ENCODE measurements at regions not wholly inside any gene's neighbourhood (a gene's known extent, or its start where the extent isn't known, plus 50 kb on each side); places are given as distances from the start of the nearest gene placed in this dataset.

- no peak for DNase-seq (ENCODE audit: low spot score)
Observed at GRCh38 chr13:75936791-75937190, 300.7 kb downstream of the LMO7 start.

GRCh38 chr13:75935805-75936204 lies 299.7 kb downstream of the LMO7 start:
- DNase-seq (ENCODE audit: low spot score) = no peak

GRCh38 chr13:75934889-75935288 lies 298.8 kb downstream of the LMO7 start:
- DNase-seq (ENCODE audit: low spot score) = peak; percentile 8

- no peak for DNase-seq (ENCODE audit: low spot score)
Observed at GRCh38 chr13:75932636-75933035, 296.5 kb downstream of the LMO7 start.

GRCh38 chr13:75931116-75931515 lies 295.0 kb downstream of the LMO7 start:
- DNase-seq (ENCODE audit: low spot score) = no peak

- DNase-seq (ENCODE audit: low spot score) = no peak
Observed at GRCh38 chr13:75929076-75929475, 292.9 kb downstream of the LMO7 start.

GRCh38 chr13:75927183-75927669 lies 291.1 kb downstream of the LMO7 start:
- DNase-seq (ENCODE audit: low spot score) = no peak

GRCh38 chr13:75920536-75920935 lies 284.4 kb downstream of the LMO7 start:
- no peak for DNase-seq (ENCODE audit: low spot score)

- DNase-seq (ENCODE audit: low spot score) = no peak
Observed at GRCh38 chr13:75919660-75920199, 283.6 kb downstream of the LMO7 start.

- DNase-seq (ENCODE audit: low spot score) = no peak
Observed at GRCh38 chr13:75915066-75915465, 278.9 kb downstream of the LMO7 start.

- DNase-seq (ENCODE audit: low spot score) = no peak
Observed at GRCh38 chr13:75913925-75914324, 277.8 kb downstream of the LMO7 start.

- DNase-seq (ENCODE audit: low spot score) = no peak
Observed at GRCh38 chr13:75910591-75910990, 274.5 kb downstream of the LMO7 start.

All from LoVo (cell line).